ENCODE measurements at regions not wholly inside any gene's neighbourhood (a gene's known extent, or its start where the extent isn't known, plus 50 kb on each side); places are given as distances from the start of the nearest gene placed in this dataset.
"Not testable (repeated sequence)": the region's sequence is repeated elsewhere in the genome, so short reads cannot be mapped to it uniquely, and the experiment has no call there.

GRCh38 chr15:53923741-53924140, 54.5 kb upstream of the UNC13C start:
- ATAC-seq; intact Hi-C loops (cut with DNase I); DNase-seq: not testable (repeated sequence)

GRCh38 chr15:53918180-53919079, 59.8 kb upstream of the UNC13C start:
- DNase-seq (no peak), ATAC-seq (peak in 1 of 2 donors; percentile 70)
- intact Hi-C loops (cut with DNase I), result no loop called here

GRCh38 chr15:53917109-53917508, 61.1 kb upstream of the UNC13C start:
- no peak for DNase-seq
- intact Hi-C loops (cut with DNase I), result no loop called here
- no peak for ATAC-seq

GRCh38 chr15:53911431-53911830, 66.8 kb upstream of the UNC13C start:
- ATAC-seq (no peak), DNase-seq (no peak)
- intact Hi-C loops (cut with DNase I), result no loop called here

- DNase-seq (no peak), ATAC-seq (peak in 1 of 2 donors; percentile 66)
- intact Hi-C loops (cut with DNase I), result no loop called here
Measured at GRCh38 chr15:53910852-53911251, 67.4 kb upstream of the UNC13C start.

GRCh38 chr15:53910236-53910849, 67.9 kb upstream of the UNC13C start:
- intact Hi-C loops (cut with DNase I), result no loop called here
- DNase-seq (no peak), ATAC-seq (peak in 1 of 2 donors; percentile 79)

GRCh38 chr15:53903129-53903528, 75.1 kb upstream of the UNC13C start:
- DNase-seq, result no peak
- intact Hi-C loops (cut with DNase I), result no loop called here

GRCh38 chr15:53893468-53893867, 84.8 kb upstream of the UNC13C start:
- DNase-seq; ATAC-seq; intact Hi-C loops (cut with DNase I): not testable (repeated sequence)

More at GRCh38 chr15:53903129-53903528, 75.1 kb upstream of the UNC13C start:
- ATAC-seq, result no peak

- DNase-seq, result not testable (repeated sequence)
Measured at GRCh38 chr15:53891862-53892261, 86.4 kb upstream of the UNC13C start.

GRCh38 chr15:53884441-53884840, 93.8 kb upstream of the UNC13C start:
- DNase-seq, result no peak
- no peak for ATAC-seq
- intact Hi-C loops (cut with DNase I), result no loop called here

More at GRCh38 chr15:53891862-53892261, 86.4 kb upstream of the UNC13C start:
- ATAC-seq; intact Hi-C loops (cut with DNase I): not testable (repeated sequence)

- DNase-seq, result no peak
- intact Hi-C loops (cut with DNase I), result no loop called here
- ATAC-seq, result no peak
Measured at GRCh38 chr15:53882311-53882710, 95.9 kb upstream of the UNC13C start.

- DNase-seq (no peak), ATAC-seq (no peak)
- intact Hi-C loops (cut with DNase I), result no loop called here
Measured at GRCh38 chr15:53880357-53880756, 97.9 kb upstream of the UNC13C start.

- ATAC-seq, result no peak
- intact Hi-C loops (cut with DNase I), result no loop called here
- DNase-seq, result no peak
Measured at GRCh38 chr15:53875711-53876110, 102.5 kb upstream of the UNC13C start.

GRCh38 chr15:53875139-53875538, 103.1 kb upstream of the UNC13C start:
- ATAC-seq (no peak), DNase-seq (no peak)
- intact Hi-C loops (cut with DNase I), result no loop called here

- intact Hi-C loops (cut with DNase I), result no loop called here
- DNase-seq (no peak), ATAC-seq (no peak)
Measured at GRCh38 chr15:53872410-53872809, 105.8 kb upstream of the UNC13C start.

GRCh38 chr15:53869806-53870073, 108.5 kb upstream of the UNC13C start:
- no peak for DNase-seq
- ATAC-seq, result no peak
- intact Hi-C loops (cut with DNase I), result no loop called here

- ATAC-seq (no peak), DNase-seq (no peak)
- intact Hi-C loops (cut with DNase I), result no loop called here
Measured at GRCh38 chr15:53869044-53869805, 109.0 kb upstream of the UNC13C start.

- DNase-seq, result no peak
- no peak for ATAC-seq
- intact Hi-C loops (cut with DNase I), result no loop called here
Measured at GRCh38 chr15:53862386-53862785, 102.9 kb upstream of the WDR72 start.

- intact Hi-C loops (cut with DNase I), result no loop called here
- ATAC-seq, result no peak
- DNase-seq, result no peak
Measured at GRCh38 chr15:53861792-53862191, 102.3 kb upstream of the WDR72 start.
